Adrenal gland (tissue), 9 donors: ENCODE measurements at regions not wholly inside any gene's neighbourhood (a gene's known extent, or its start where the extent isn't known, plus 50 kb on each side); places are given as distances from the start of the nearest gene placed in this dataset.

Source experiments
- DNase-seq, 7 donors: peaks; one replicate each; pipeline ENCODE4 v3.0.0-alpha.2; 2019 to 2020
- H3K27ac ChIP-seq, 5 donors: fragments of 200-600 bp; sonication (generic) in 4 of 5; 1 replicate in 3 of 5; 2 replicates in 2 of 5; pipeline versions ENCODE4 v1.5.1 to v1.8.0; 2016 to 2020; ENCODE audit warnings: mild to moderate bottlenecking in 1 of 5
- H3K27me3 ChIP-seq: fragments of 200-600 bp; 2 replicates; pipeline ENCODE4 v1.8.0; 2021
- H3K36me3 ChIP-seq, 2 donors: fragments of 200-600 bp; replicated peaks in 1 of 2; 1 replicate in 1 of 2; 2 replicates in 1 of 2; pipeline versions ENCODE4 v1.5.1 to v1.8.0; 2018 to 2022
- H3K4me1 ChIP-seq, 2 donors: fragments of 200-600 bp; replicated peaks in 1 of 2; 1 replicate in 1 of 2; 2 replicates in 1 of 2; pipeline versions ENCODE4 v1.5.1 to v1.8.0; 2018 to 2021
- H3K4me3 ChIP-seq, 4 donors: fragments of 200-600 bp; sonication (generic) in 3 of 4; one replicate each; pipeline ENCODE4 v1.5.1; 2016 to 2018
- H3K9me3 ChIP-seq, 3 donors: fragments of 200-600 bp; sonication (generic) in 1 of 3; replicated peaks in 1 of 3; 1 replicate in 2 of 3; 2 replicates in 1 of 3; pipeline versions ENCODE4 v1.5.1 to v1.8.0; 2016 to 2021
- POLR2A ChIP-seq, 2 donors: fragments of 450-650 bp; IDR thresholded peaks; one replicate each; pipeline ENCODE4 v1.6.1; 2017; ENCODE audit warnings: antibody characterized with exemption in 2 of 2, mild to moderate bottlenecking in 2 of 2, moderate library complexity in 1 of 2
- WGBS, 4 donors: extraction: QIAGEN DNeasy Blood & Tissue Kit in 2 of 4; methylation state at CpG; one replicate each; pipeline versions ENCODE4 v1.1.5 to v1.1.7; 2013 to 2017; 5-methylcytosine and 5-hydroxymethylcytosine counted together
- intact Hi-C, 2 donors: fragments of 100-400 bp; cut with DNase I; formaldehyde crosslinking; loops; one replicate each; pipeline versions ENCODE4 v1.14.1 to v1.15.0; 2022 to 2023
- TF ChIP-seq, protein P1 (sequence below), 6 experiments: fragments of 450-650 bp in 4 of 6; fragments of 200-600 bp in 2 of 6; sonication (generic) in 1 of 6; IDR thresholded peaks; 1 replicate in 5 of 6; 2 replicates in 1 of 6; pipeline versions ENCODE4 v1.5.1 to v1.8.0; 2016 to 2021; ENCODE audit warnings: antibody characterized with exemption in 6 of 6, mild to moderate bottlenecking in 2 of 6, moderate library complexity in 1 of 6
- donor health status: healthy with polysubstance abuse.
- donor health status: Bipolar disorder and iron deficiency.
- donor health status: DM: yes; HTN: yes; CAD: no.
- donor health status: DM: no; HTN: no; CAD: no.
- donor health status: DM: no; HTN: no; CAD: no.

DNA sequence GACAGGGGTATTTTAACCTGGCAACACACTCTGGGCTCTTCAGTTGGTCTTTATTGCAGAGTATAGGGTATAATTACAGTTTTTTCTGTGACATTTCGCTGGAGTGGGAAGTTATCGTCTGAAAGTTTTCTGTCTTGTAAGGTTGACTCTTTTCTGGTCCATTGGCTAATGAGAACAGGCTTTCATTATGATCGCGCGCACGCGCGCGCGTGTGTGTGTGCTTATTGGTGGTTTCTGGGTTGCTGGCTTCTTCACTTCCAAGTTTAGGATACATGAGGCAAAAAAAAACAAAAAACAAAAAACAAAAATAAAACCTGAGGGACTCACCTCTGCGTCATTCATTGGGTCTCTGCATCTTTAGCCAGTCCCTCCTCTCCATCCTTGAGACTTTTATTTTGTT lies 68.7 kb upstream of the MYOCD start:
- TF ChIP-seq POLR2A (IDR thresholded peaks at IDR 0.05): no peak
- TF ChIP-seq, protein P1, sequence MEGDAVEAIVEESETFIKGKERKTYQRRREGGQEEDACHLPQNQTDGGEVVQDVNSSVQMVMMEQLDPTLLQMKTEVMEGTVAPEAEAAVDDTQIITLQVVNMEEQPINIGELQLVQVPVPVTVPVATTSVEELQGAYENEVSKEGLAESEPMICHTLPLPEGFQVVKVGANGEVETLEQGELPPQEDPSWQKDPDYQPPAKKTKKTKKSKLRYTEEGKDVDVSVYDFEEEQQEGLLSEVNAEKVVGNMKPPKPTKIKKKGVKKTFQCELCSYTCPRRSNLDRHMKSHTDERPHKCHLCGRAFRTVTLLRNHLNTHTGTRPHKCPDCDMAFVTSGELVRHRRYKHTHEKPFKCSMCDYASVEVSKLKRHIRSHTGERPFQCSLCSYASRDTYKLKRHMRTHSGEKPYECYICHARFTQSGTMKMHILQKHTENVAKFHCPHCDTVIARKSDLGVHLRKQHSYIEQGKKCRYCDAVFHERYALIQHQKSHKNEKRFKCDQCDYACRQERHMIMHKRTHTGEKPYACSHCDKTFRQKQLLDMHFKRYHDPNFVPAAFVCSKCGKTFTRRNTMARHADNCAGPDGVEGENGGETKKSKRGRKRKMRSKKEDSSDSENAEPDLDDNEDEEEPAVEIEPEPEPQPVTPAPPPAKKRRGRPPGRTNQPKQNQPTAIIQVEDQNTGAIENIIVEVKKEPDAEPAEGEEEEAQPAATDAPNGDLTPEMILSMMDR (IDR thresholded peaks at IDR 0.05): no peak
- Histone ChIP-seq H3K27ac (no peak overlapping the region), H3K27me3 (no peaks in the 10 kb centered on the region), H3K4me3 (no peak overlapping the region), H3K4me1 (no peaks in the 10 kb centered on the region), H3K36me3 (no peaks in the 10 kb centered on the region), H3K9me3 (no peaks in the 10 kb centered on the region)
- 91 to 96% (median 94%) methylated on average over 11 of the region's 11 CpGs for WGBS, 4 donors
- DNase-seq: no peak
- intact Hi-C loops: no loop called here

DNA sequence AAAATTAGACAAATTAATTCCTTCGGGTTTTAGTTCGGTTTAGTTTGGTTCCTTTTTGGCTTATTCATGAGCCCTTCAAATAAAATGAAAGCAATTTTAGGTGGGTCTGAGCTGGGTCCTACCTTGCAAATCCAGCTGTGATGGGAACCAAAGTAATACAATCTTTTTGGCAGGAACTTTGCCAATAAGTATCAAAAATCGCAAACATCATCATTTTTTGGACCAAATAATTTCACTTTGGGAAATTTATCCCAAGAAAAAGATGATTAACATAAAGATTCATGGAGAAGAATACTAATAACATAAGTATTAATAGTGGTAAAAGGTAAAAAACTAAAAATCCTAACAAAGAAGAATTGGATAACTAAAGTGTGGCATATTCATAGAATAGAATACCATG lies 67.8 kb upstream of the MYOCD start:
- H3K27ac ChIP-seq: no peak overlapping the region
- no peaks in the 10 kb centered on the region for H3K27me3 ChIP-seq
- H3K36me3 ChIP-seq: no peaks in the 10 kb centered on the region
- 82 to 89% (median 86%) methylated on average over 3 of the region's 3 CpGs for WGBS, 4 donors
- H3K4me1 ChIP-seq: no peaks in the 10 kb centered on the region
- no peaks in the 10 kb centered on the region for H3K9me3 ChIP-seq
- H3K4me3 ChIP-seq: no peak overlapping the region
- TF ChIP-seq, protein P1 (IDR thresholded peaks at IDR 0.05): no peak
- TF ChIP-seq POLR2A (IDR thresholded peaks at IDR 0.05): no peak
- no peak for DNase-seq
- intact Hi-C loops: no loop called here

DNA sequence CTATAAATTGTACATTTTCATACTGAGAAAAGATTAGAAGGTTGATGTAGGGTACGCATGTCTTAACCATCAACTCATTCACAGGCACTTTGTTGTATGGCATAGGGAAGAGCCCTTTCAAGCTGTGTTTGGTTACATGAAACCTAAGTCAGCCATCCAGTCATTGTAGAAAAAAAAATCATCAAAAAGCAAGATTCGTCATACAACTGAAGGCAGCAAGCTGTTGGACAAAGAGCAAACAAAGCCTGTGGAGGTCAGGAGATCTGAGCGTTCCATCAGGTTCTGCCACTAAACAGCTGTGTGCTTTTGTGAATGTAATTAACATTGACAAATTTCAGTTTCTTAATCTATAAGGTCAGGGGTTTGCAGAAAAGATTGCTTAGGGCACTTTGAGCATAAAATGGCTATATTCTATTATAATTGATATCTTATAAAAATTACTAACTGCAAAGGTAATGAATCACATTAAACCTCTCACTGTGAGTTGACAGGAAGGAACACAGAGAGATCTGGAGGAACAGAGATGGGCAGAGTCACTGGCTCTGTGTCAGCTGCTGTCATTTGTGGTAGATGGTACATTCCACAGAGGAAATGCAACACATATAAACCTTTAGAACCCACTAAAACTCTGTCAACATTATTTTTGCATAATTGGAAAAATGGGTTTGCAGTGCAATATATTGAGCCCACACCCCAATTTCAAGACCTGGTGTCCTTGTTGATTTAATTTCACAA lies 66.3 kb upstream of the MYOCD start:
- Histone ChIP-seq H3K27ac (no peak overlapping the region), H3K4me3 (no peak overlapping the region), H3K4me1 (no peaks in the 10 kb centered on the region), H3K9me3 (no peaks in the 10 kb centered on the region), H3K36me3 (no peaks in the 10 kb centered on the region), H3K27me3 (no peaks in the 10 kb centered on the region)
- intact Hi-C loops: no loop called here
- 54 to 60% (median 55%) methylated on average over 3 of the region's 3 CpGs for WGBS, 4 donors
- no peak for DNase-seq
- TF ChIP-seq POLR2A (IDR thresholded peaks at IDR 0.05): no peak
- TF ChIP-seq, protein P1 (IDR thresholded peaks at IDR 0.05): no peak

DNA sequence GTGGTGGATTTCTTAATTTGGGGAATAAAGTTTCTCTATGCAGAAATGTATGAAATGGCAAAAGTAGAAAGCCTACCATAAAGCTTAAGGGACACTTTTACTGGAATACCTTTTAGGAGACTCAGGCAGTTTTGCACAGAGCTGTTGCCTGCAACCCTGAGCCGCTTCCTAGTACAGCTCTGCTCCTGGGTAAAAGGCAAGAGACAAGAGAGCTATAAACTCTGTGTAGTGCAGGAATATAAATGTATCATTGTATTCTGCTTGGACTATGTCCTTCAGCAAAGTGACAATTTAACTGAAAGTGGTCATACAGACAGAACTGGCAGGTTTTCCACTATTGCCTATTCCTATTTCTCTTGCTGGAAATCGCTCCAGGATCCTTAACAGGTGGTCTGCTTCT lies 65.3 kb upstream of the MYOCD start:
- Histone ChIP-seq H3K27ac (no peak overlapping the region), H3K36me3 (no peaks in the 10 kb centered on the region), H3K9me3 (no peaks in the 10 kb centered on the region), H3K4me3 (no peak overlapping the region), H3K27me3 (no peaks in the 10 kb centered on the region), H3K4me1 (no peaks in the 10 kb centered on the region)
- no peak for DNase-seq
- intact Hi-C loops: no loop called here
- TF ChIP-seq, protein P1 (IDR thresholded peaks at IDR 0.05): no peak
- TF ChIP-seq POLR2A (IDR thresholded peaks at IDR 0.05): no peak
- 62 to 71% (median 64%) methylated on average over 2 of the region's 2 CpGs for WGBS, 4 donors
